Breast epithelium (tissue), 4 donors: ENCODE measurements at regions not wholly inside any gene's neighbourhood (a gene's known extent, or its start where the extent isn't known, plus 50 kb on each side); places are given as distances from the start of the nearest gene placed in this dataset.

ENCODE experiments used
- DNase-seq, 2 donors: peaks; one replicate each; pipeline ENCODE4 v3.0.0-alpha.2; 2019; ENCODE audit warnings: low spot score in 2 of 2
- H3K27ac ChIP-seq, 2 donors: fragments of 200-600 bp; sonication (generic) in 1 of 2; one replicate each; pipeline ENCODE4 v1.5.1; 2016 to 2019; ENCODE audit warnings: mild to moderate bottlenecking in 1 of 2
- H3K27me3 ChIP-seq, 2 donors: fragments of 200-600 bp; sonication (generic) in 1 of 2; one replicate each; pipeline versions ENCODE4 v1.5.1 to v1.6.0; 2017 to 2019; ENCODE audit warnings: control low read depth in 1 of 2, mild to moderate bottlenecking in 1 of 2
- H3K36me3 ChIP-seq: fragments of 200-600 bp; one replicate; pipeline ENCODE4 v1.5.1; 2019
- H3K4me1 ChIP-seq, 2 donors: fragments of 200-600 bp; sonication (generic); one replicate each; pipeline ENCODE4 v1.5.1; 2016 to 2019; ENCODE audit warnings: control low read depth in 1 of 2
- H3K4me3 ChIP-seq, 3 donors: fragments of 200-600 bp; sonication (generic); 1 replicate in 2 of 3; 2 replicates in 1 of 3; pipeline ENCODE4 v1.5.1; 2016 to 2019; ENCODE audit warnings: mild to moderate bottlenecking in 3 of 3, moderate library complexity in 2 of 3
- H3K9me3 ChIP-seq, 2 donors: fragments of 200-600 bp; sonication (generic) in 1 of 2; one replicate each; pipeline ENCODE4 v1.5.1; 2016 to 2019; ENCODE audit warnings: control low read depth in 1 of 2
- POLR2A ChIP-seq: fragments of 450-650 bp; IDR thresholded peaks from one replicate; pipeline ENCODE4 v1.6.1; 2016; ENCODE audit warnings: antibody characterized with exemption, mild to moderate bottlenecking, moderate library complexity
- POLR2AphosphoS5 ChIP-seq, 3 donors: sonication (generic); formaldehyde crosslinking; IDR thresholded peaks; one replicate each; pipeline ENCODE4 v1.6.1; 2017; ENCODE audit warnings: antibody characterized with exemption in 3 of 3
- intact Hi-C: fragments of 100-400 bp; cut with DNase I; formaldehyde crosslinking; loops from one replicate; pipeline ENCODE4 v1.15.1; 2023; ENCODE audit warnings: low total_unique reads
- TF ChIP-seq, protein P1 (sequence below), 3 donors: fragments of 450-650 bp; IDR thresholded peaks; one replicate each; pipeline ENCODE4 v1.5.1; 2016 to 2017; ENCODE audit warnings: antibody characterized with exemption in 3 of 3, mild to moderate bottlenecking in 3 of 3, moderate library complexity in 3 of 3

GRCh38 chr10:64829888-64830412 is 1308.7 kb downstream of the REEP3 start:
- Histone ChIP-seq H3K9me3 (no peaks in the 10 kb centered on the region), H3K27me3 (no peaks in the 10 kb centered on the region), H3K4me1 (no peaks in the 10 kb centered on the region), H3K36me3 (no peaks in the 10 kb centered on the region), H3K27ac (no peak overlapping the region), H3K4me3 (no peak overlapping the region)
- intact Hi-C loops = no loop called here
- TF ChIP-seq POLR2A = no peak
- TF ChIP-seq POLR2AphosphoS5 (IDR thresholded peaks at IDR 0.05) = no peak
- TF ChIP-seq, protein P1, sequence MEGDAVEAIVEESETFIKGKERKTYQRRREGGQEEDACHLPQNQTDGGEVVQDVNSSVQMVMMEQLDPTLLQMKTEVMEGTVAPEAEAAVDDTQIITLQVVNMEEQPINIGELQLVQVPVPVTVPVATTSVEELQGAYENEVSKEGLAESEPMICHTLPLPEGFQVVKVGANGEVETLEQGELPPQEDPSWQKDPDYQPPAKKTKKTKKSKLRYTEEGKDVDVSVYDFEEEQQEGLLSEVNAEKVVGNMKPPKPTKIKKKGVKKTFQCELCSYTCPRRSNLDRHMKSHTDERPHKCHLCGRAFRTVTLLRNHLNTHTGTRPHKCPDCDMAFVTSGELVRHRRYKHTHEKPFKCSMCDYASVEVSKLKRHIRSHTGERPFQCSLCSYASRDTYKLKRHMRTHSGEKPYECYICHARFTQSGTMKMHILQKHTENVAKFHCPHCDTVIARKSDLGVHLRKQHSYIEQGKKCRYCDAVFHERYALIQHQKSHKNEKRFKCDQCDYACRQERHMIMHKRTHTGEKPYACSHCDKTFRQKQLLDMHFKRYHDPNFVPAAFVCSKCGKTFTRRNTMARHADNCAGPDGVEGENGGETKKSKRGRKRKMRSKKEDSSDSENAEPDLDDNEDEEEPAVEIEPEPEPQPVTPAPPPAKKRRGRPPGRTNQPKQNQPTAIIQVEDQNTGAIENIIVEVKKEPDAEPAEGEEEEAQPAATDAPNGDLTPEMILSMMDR (IDR thresholded peaks at IDR 0.05) = no peak
- DNase-seq = no peak

GRCh38 chr10:64830869-64831268 is 1309.7 kb downstream of the REEP3 start:
- Histone ChIP-seq H3K27ac (no peak overlapping the region), H3K36me3 (no peaks in the 10 kb centered on the region), H3K27me3 (no peaks in the 10 kb centered on the region), H3K4me1 (no peaks in the 10 kb centered on the region), H3K9me3 (no peaks in the 10 kb centered on the region), H3K4me3 (no peak overlapping the region)
- TF ChIP-seq POLR2A (no peak), POLR2AphosphoS5 (IDR thresholded peaks at IDR 0.05) (no peak)
- TF ChIP-seq, protein P1 (IDR thresholded peaks at IDR 0.05) = no peak
- DNase-seq = no peak
- intact Hi-C loops = no loop called here

- TF ChIP-seq, protein P1 (IDR thresholded peaks at IDR 0.05) = no peak
- TF ChIP-seq POLR2AphosphoS5 (IDR thresholded peaks at IDR 0.05) = no peak
- TF ChIP-seq POLR2A = no peak
- intact Hi-C loops = no loop called here
- DNase-seq = no peak
These were observed 1319.1 kb downstream of the REEP3 start for GRCh38 chr10:64840341-64840740.

DNA sequence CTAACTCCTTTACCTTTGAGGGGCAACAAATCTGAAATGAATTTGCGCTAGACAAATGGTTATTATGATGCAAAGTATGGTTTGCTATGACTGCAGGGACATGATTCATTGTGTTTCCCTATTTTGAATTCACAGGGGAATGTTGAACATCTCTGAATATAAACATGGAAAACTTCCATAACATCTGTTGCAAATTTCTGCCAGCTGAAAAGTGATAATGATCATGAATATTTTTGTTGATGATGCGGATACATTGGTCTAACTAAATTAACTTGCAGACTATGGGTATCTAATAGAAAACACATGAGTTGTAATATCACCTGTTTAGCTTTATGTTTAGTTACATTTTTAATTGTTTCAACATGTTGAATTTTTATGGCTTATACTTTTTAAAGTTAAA is 1325.5 kb downstream of the REEP3 start:
- no peak overlapping the region for H3K27ac ChIP-seq
- TF ChIP-seq, protein P1 (IDR thresholded peaks at IDR 0.05) = no peak
- no peak for TF ChIP-seq POLR2AphosphoS5 (IDR thresholded peaks at IDR 0.05)
- no peak for TF ChIP-seq POLR2A
- no peaks in the 10 kb centered on the region for H3K4me1 ChIP-seq
- intact Hi-C loops = no loop called here
- H3K27me3 ChIP-seq = no peaks in the 10 kb centered on the region
- no peaks in the 10 kb centered on the region for H3K9me3 ChIP-seq
- no peaks in the 10 kb centered on the region for H3K36me3 ChIP-seq
- no peak for DNase-seq
- no peak overlapping the region for H3K4me3 ChIP-seq

More at GRCh38 chr10:64840341-64840740, 1319.1 kb downstream of the REEP3 start:
- Histone ChIP-seq H3K4me1 (no peaks in the 10 kb centered on the region), H3K27ac (no peak overlapping the region), H3K36me3 (no peaks in the 10 kb centered on the region), H3K4me3 (no peak overlapping the region), H3K9me3 (no peaks in the 10 kb centered on the region), H3K27me3 (no peaks in the 10 kb centered on the region)

DNA sequence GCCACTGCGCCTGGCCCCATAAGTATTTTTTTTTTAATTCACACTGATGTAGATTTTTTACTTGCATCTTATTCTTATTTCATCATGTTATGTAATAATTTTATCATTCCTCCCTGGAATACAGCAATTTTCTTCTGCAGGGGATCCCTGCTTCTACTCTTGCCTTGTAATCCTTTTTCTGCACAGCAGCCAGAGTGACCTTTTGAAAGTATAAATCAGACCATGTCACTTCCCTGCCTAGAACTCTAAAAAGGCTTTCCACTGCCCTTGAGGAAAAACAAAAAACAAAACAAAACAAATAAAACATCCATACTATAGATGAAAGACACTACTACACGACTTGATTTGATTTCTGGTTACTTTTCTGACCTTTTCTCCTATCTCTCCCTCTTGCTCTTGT is 1334.7 kb downstream of the REEP3 start:
- DNase-seq = no peak
- no peaks in the 10 kb centered on the region for H3K4me1 ChIP-seq
- H3K36me3 ChIP-seq = no peaks in the 10 kb centered on the region
- H3K27ac ChIP-seq = no peak overlapping the region
- no peaks in the 10 kb centered on the region for H3K27me3 ChIP-seq
- H3K9me3 ChIP-seq = no peaks in the 10 kb centered on the region
- no peak overlapping the region for H3K4me3 ChIP-seq
- TF ChIP-seq, protein P1 (IDR thresholded peaks at IDR 0.05) = no peak
- no peak for TF ChIP-seq POLR2AphosphoS5 (IDR thresholded peaks at IDR 0.05)
- TF ChIP-seq POLR2A = no peak
- intact Hi-C loops = no loop called here
